Midbrain (tissue), 1 donor: ENCODE measurements at regions not wholly inside any gene's neighbourhood (a gene's known extent, or its start where the extent isn't known, plus 50 kb on each side); places are given as distances from the start of the nearest gene placed in this dataset.
"Not testable (repeated sequence)": the region's sequence is repeated elsewhere in the genome, so short reads cannot be mapped to it uniquely, and the experiment has no call there.

ENCODE experiments used
- DNase-seq: peaks from one replicate; lab custom pipeline; 2025; lab: John Stamatoyannopoulos, UW

- not testable (repeated sequence) for DNase-seq
Observed at GRCh38 chr1:206361978-206362543, 108.2 kb upstream of the IKBKE start.

- DNase-seq: not testable (repeated sequence)
Observed at GRCh38 chr1:206362994-206363393, 107.3 kb upstream of the IKBKE start.

- DNase-seq: not testable (repeated sequence)
Observed at GRCh38 chr1:206365271-206365670, 105.0 kb upstream of the IKBKE start.

GRCh38 chr1:206366131-206366530 is 104.1 kb upstream of the IKBKE start:
- DNase-seq: not testable (repeated sequence)

GRCh38 chr1:206366772-206367171 is 103.5 kb upstream of the IKBKE start:
- not testable (repeated sequence) for DNase-seq

DNA sequence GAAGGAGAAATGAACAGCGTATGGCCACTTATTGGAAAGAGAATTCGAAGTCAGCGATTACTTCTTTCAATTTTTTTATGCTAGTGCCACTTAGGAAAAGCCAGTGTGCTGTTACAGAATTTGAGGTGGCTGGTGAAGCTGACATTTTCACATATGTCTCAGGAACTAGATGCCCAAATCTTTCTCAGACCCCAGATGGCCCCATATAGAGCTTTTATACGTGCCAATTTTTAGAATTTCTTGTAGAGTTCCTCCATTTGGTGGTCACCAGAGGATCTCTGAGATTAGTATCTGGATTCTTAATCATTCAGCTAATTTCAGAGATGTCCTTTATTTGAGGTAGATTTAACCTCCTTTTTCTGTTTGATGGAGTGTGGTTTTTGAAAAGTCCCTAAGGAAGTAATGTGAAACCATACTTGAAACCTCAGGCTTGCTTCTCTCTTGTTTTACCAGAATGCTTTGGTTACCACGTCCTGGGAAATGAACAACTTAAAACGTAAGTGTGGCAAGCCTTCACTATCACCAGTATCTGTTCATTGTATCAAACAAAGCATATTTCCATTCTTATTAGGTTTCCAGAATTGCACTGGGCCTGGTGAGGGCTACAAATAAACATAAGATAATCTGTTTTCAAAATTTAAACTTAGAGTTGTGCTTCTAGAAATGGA is 102.2 kb upstream of the IKBKE start:
- DNase-seq: not testable (repeated sequence)

DNA sequence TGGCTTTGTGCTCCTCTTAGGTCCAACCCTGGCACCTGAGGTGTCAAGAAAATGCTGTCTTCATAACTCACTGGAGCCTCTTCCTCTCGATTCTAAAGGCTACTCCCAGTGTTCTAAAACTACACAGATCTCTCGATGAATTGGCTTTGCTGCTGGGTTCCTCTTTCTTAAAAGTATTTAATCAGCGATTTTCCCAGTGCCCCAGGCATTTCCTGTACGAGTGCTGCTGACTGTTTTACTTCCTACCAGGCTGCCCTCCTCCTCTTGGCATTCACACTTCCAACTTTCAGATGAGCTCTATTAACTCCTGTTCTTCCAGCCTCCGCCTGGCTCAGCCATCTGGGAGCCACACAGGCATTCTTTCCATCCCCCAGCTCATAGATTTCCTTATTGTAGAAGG is 95.6 kb upstream of the IKBKE start:
- not testable (repeated sequence) for DNase-seq

- DNase-seq: not testable (repeated sequence)
Observed at GRCh38 chr1:206375552-206375951, 94.7 kb upstream of the IKBKE start.

DNA sequence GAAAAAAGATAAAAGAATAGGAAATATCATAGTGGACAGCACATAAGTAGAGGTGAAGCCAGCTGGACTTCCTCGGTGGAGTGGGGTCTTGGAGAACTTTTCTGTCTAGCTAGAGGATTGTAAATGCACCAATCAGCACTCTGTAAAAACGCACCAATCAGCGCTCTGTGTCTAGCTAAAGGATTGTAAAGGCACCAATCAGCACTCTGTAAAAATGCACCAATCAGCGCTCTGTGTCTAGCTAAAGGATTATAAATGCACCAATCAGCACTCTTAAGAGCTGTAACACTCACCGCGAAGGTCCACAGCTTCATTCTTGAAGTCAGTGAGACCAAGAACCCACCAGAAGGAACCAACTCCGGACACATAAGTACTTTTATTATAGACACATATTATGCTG is 91.8 kb upstream of the IKBKE start:
- not testable (repeated sequence) for DNase-seq

GRCh38 chr1:206379245-206379644 is 91.0 kb upstream of the IKBKE start:
- DNase-seq: not testable (repeated sequence)

- DNase-seq: not testable (repeated sequence)
Observed at GRCh38 chr1:206380163-206380790, 90.0 kb upstream of the IKBKE start.

GRCh38 chr1:206380791-206381610 is 89.3 kb upstream of the IKBKE start:
- not testable (repeated sequence) for DNase-seq

GRCh38 chr1:206384029-206384807 is 86.1 kb upstream of the IKBKE start:
- DNase-seq: peak; percentile 61

DNA sequence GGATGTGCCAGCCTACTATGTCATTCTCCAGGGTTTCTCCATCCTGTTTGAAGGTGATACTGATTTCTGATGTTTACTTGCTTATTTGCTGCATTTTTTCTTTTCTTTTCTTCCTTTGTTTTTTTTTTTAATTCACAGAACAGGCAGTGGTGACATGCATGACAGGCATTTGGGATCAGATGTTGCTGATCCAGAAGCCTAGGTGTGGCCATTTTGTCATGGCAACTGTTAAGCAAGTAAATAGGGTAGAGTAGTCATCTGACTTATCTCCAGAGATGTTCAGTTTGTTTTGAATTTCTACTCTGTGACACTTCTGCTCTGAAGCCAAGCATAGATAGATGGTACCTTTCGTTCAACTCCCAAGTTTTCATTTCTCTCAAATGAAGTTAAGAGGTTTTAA is 85.4 kb upstream of the IKBKE start:
- not testable (repeated sequence) for DNase-seq

DNA sequence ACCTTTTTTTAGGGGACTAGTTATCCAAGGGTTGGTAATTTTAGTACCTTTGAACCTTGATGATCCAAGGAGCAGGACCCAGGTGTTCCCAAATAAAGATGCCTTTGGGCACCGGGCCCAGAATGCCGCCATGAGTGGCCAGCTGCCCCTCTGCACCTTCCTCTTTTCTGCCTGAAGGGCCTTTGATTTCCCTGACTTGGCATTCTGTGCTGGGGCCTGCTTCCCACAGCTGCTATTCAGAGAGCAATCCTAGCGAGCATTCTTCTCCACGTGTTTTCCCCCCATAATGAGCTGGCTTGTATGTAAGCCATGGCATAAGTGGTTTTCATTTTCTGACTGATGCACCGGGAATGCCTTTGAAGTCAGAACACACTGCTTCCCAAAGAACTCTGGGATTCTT is 82.6 kb upstream of the IKBKE start:
- not testable (repeated sequence) for DNase-seq

DNA sequence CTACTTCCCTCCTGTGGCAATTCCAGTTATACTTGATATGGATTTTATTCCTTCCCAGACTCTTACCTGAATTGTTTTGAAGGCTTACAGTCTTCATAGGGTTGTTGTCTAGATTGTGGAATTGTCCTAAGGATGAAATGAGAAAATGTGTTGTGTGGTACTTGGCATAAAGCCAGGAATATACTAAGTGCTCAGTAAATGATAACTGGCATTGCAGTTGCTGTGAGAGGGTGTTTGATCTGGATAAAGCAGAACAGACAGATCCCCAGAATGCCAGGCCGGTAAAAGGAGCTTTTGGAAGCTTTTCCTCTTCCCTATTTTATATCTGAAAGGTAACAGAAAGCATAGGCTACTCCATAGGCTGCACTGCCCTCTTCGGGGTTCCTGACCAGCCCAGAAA is 78.4 kb upstream of the IKBKE start:
- not testable (repeated sequence) for DNase-seq

- not testable (repeated sequence) for DNase-seq
Observed at GRCh38 chr1:206397501-206397900, 72.8 kb upstream of the IKBKE start.

GRCh38 chr1:206398261-206398660 is 72.0 kb upstream of the IKBKE start:
- DNase-seq: not testable (repeated sequence)

DNA sequence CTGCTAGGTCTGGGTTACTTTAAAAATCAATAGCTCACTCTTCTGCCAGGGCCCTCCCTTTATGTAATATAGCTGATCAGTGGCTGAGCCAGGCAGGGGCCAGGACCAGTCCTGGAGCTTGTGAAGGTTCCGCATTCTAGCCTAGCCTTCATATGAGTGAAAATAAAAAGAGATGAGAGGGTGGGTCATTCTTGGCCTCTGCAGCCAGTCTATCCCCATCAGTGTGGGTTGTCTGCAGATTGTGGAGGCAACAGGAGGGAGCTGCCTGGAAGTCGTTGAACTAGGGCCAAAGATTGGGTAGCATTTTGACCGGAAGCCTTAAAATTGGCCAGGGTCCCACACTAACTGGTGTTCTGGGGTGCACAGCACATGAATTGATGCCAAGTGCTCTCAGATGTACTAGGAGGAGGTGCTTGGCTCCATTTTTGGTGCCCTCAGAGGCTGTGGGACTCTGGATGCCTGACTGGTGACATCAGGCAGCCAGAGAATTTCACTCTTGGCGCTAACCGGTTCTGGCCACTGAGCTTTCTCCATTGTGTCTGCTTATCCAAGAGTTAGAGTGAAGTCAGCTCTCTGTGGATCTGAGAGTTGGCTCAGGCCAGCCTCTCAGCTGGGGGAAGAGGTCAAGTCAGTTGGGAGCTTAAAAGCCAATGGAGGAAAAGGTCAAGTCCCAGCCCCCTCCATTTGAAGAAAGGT is 66.5 kb upstream of the IKBKE start:
- not testable (repeated sequence) for DNase-seq

- DNase-seq: not testable (repeated sequence)
Observed at GRCh38 chr1:206404309-206405027, 65.8 kb upstream of the IKBKE start.
